ENCODE measurements at regions not wholly inside any gene's neighbourhood (a gene's known extent, or its start where the extent isn't known, plus 50 kb on each side); places are given as distances from the start of the nearest gene placed in this dataset.

DNA sequence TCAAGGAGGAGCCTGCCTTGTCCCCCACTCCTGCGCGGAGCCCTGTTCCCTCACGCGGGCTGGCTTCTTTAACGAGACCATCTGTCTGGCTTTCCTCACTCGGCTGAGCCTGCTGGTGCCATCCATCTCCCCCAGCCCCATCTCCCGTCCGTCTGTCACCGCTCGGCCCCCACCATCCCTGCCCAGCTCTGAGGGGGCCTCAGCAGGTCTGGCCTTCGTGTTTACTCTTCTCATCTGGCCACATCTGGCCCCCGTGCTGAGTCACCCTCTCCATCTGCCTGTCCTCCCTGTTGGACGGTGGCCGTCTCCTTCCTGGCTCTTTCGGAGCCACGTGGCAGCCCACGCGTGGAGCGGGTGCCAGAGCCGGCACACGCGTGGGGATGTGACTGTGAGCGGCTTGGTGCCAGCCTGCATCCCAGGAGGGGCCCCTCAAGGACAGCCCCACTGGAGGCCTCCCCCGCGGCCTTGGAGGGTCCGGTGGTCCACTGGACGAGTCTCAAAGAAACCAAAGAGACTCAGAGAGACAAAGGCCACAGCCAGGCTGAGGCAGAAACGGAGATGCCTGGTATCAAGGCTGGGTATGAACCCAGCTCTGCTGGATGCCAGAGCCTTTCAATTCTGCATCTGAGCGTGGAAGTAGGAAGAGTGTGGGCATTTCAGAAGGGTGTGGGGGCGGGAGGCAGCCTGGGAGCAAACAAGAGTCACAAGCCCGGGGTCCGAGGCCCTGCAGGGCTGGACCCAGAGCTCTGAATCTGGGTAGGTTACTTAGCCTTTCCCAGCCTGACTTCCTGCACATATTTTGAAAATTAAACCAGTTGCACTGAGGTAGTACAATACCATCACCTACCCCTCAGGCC lies 76.7 kb upstream of the UNC5A start:
- no peak for DNase-seq (ENCODE audit: low read depth in 4 of 4, low spot score in 3 of 4)

DNA sequence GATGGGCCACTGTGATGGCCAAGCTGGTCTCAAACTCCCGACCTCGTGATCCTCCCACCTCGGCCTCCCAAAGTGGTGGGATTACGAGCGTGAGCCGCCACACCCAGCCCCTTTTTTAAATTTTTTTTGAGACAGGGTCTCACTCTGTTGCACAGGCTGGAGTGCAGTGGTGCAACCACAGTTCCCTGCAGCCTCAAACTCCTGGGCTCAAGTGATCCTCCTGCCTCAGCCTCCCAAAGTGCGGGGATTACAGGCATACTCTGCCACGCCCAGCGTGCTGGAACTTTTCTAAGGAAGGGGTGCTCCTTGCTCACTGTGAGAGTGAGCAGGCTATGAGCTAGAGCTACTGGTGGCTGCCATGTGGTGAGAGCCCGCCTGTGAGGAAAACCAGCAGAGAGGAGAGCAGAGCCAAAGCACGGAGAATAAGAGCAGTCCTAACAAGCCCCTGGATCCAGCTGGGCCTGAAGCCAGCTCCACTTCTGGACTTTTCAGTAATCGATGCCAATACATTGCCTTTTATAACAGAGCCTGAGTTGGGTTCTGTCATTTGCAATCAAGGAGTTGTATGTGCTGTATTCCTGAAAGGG lies 75.5 kb upstream of the UNC5A start:
- no peak for DNase-seq (ENCODE audit: low read depth in 4 of 4, low spot score in 3 of 4)

DNA sequence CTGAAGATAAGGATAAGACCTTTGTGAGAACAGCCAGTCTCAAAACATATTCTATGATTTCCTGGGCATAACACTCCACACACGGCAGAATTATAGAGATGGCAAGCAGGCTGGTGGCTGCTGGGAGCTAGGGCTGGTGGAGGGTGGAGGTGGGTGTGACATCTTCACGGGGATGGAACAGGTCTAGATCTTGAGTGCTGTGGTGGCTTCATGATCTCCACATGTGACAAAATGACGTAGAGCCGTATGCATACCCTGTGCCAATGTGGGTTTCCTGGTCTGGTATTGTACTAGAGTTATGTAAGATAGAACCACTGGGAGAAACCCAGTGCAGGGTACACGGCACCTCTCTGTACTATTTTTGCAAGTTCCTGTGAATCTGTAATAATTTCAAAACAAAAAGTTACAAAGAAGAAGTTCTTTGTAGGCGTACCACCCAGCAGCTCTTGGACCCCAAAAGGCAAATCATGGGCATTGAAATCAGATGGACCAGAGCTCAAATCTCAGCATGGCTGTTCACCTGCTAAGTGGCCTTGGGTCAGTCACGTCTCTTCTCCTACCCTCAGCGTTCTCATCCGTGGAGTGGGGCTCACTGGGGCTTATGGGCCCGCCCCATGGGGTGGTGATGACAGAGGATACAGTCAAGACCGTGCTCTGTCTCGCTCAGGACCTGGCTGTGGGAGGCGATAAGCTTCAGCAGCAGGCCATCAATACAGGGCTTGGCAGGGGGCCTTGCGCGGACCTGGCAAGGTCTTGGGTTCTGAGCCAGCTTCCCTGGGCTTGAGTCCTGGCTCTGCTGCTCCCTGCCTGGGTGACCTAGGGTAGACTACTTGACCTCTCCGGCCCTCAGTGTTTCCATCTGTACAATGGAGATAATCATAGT lies 74.7 kb upstream of the UNC5A start:
- no peak for DNase-seq (ENCODE audit: low read depth in 4 of 4, low spot score in 3 of 4)

DNA sequence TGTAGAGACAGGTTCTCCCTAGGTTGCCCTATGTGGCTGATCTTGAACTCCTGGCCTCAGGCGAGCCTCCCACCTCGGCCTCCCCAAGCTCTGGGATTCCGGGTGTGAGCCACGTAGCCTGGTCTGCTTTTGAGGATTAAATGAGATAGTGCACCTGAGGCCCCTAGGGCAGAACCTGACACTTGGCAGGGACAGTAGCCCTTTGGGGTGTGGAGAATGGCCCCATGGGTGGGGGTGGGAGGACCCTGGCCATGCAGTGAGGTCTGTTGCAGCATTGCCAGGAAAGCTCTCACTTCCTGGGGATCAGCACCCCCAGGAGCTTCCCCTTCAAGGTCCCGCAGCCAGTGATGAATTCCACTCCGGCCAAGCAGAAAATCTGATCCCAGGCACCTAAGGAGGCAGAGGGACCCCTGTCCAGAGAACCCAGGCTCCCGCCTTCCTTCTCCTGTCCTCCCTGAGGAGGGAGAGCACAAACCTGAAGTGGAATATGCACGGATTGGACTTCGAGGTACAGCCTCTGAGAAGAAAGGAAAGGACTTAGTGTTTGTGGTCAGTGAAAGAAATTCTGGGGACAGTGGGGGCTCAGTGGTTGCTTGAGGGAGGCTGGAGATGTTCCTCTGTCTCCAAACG lies 73.9 kb upstream of the UNC5A start:
- DNase-seq (ENCODE audit: low read depth in 4 of 4, low spot score in 3 of 4): no peak

DNA sequence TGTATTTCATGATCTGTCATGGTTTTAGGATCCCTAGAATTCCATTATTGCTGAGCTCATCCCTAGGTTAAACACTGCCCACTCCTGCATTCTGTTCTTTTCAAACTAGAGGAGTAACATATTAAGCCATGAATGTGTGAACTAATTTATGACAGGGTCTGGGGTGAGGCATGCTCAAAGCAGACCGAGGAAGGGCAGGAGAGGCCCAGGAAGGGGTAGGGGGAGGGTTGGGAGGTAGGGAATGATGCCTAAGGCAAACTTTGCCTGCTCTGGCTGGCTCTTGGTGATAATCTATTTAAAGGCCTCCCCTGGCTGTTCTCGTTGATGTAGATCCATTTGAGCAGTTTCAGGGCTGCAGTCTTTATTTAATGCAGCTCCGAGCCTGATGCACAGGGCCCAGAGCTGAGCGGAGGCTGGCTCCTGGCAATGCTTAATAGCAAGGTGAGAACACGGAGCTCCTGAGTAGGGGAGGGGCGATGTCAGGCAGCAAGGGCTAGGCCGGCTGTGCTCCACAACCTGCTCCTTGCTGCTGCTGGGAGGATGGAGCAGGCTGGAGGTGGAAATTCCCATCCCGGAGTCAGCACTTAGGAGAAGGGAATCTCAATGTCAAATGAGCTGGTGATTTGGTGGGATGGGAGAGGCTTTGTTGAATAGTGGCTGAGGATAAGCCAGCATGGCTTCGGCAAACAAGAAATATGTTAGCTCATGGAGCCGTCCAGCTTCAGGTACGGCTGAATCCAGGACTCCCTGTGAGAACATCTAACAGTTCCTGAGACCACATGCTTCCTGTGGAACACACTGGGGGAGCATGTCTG lies 73.2 kb upstream of the UNC5A start:
- DNase-seq (ENCODE audit: low read depth in 4 of 4, low spot score in 3 of 4): peak in 1 of 4 donors; percentile 34

DNA sequence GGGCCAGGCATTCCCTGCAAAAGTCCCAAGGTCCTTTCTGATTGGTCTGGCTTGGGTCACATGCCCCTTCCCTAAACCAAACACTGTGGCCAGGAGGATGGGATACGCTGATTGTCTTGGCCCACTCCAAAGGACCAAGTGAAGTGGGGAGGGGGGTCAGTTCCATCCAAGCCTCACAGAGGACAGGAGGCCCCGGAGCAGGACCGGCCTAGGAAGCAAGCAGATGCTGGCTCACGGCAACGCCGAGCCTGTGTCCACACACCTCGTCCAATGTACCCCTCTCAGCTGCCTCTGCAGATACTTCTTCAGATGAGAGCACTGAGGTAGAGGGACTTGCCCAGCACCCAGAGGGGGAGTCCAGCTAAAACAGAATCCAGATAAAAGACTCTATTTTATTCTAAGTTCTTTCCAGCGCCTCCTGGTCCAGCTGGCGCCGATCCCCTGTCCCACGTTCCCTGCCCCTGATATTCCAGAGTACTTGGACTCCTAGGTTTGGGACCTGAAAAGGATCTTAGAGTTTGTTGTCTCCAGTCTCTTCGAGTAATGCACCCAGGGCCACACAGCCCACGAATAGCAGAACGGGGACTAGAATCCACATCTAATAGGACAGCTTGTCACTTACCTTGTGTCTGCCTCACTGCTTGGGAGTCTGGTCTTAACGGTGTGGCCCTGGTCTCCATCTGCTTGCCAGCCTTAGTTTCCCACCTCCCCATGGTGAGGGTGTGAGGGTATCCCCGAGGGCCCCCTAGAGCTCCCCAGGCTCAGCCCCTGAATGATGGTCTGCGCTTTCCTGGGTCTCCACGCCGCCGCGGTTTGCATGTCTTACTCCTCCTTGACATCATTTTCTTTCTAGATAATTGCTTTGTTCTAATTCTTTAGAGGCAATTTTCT lies 72.4 kb upstream of the UNC5A start:
- DNase-seq (ENCODE audit: low read depth in 4 of 4, low spot score in 3 of 4): no peak

DNA sequence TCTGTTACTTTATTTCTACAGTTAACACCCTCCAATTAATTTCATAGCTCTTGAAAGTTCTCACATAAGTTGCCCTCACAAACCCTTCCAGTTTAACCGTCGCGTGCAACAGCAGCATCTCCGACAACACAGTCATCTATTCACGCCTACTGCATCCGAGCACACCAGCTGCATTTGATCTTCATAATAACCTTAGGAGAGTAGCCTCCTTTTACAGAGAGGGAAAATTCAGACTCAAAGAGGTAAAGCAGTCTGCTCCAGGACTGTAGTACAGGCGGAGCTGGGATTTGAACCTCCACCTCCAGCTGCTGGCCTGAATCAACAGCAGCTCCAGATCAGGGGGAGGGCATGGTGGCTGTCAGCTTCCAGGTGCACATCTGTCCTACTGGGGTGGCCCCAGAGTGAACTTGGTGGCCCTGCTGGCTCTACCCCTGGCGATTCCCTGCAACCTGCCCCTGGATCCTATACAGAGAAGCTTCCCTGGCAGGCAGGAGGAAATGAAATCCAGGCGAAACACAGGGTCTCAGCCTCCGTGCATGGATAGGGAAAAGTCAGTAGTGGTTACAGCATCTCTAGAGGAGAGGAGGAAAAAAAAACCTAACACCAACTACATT lies 71.6 kb upstream of the UNC5A start:
- no peak for DNase-seq (ENCODE audit: low read depth in 4 of 4, low spot score in 3 of 4)

DNA sequence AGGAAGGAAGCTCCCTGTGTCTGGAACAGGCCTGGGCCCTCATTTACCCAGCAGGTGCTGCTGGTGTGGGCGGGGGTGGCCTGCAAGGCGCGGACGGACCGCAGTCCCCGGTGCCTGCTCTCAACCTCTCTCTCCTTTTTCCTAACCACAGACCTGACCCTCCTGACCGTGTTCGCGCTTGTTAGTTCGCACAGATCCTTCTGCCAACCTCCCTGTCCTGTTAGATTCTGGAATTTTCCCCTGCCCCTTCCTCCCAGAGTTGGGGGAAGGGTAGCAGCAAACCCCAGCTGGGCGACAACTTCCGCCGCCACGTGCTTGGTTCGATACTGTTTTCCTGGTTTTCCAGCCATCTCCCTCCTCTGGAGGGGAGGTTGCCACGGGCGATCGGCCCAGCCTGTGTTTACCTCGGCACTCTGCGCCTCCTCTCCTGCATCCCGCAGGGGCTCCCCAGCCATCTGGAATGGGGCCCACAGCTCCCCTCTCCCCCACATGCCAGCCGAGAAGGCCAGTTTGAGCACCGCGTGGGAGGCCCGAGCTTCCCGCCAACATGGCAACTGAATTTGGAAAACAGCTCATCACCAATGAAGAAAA lies 70.8 kb upstream of the UNC5A start:
- no peak for DNase-seq (ENCODE audit: low read depth in 4 of 4, low spot score in 3 of 4)

DNA sequence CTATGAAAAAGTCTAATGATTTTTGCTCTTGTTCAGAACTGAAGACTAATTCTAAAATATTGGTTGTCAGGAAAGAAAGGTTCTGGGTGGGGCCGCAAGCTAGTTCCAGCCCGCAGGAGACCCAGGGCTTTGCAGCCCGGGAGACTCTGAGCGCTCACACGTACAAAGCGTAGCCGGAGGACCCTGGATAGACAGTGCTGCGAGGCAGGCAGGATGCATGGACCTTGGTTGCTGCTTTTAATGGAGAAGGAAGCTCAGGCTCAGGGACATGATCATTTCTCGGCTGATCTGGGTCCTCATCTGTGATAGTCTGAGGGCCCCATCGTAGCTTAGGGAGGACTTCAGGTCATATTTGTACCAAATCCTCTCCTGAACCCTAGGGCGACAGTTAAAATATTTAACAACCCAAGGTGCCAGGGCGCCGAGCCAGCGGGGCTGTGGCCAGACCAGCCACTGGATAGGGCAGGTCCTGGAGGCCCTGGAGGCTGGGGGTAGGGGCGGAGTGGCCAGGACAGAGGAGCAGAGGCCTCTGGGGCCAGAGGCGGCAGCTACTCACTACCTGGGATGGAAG lies 70.1 kb upstream of the UNC5A start:
- DNase-seq (ENCODE audit: low read depth in 4 of 4, low spot score in 3 of 4): no peak

DNA sequence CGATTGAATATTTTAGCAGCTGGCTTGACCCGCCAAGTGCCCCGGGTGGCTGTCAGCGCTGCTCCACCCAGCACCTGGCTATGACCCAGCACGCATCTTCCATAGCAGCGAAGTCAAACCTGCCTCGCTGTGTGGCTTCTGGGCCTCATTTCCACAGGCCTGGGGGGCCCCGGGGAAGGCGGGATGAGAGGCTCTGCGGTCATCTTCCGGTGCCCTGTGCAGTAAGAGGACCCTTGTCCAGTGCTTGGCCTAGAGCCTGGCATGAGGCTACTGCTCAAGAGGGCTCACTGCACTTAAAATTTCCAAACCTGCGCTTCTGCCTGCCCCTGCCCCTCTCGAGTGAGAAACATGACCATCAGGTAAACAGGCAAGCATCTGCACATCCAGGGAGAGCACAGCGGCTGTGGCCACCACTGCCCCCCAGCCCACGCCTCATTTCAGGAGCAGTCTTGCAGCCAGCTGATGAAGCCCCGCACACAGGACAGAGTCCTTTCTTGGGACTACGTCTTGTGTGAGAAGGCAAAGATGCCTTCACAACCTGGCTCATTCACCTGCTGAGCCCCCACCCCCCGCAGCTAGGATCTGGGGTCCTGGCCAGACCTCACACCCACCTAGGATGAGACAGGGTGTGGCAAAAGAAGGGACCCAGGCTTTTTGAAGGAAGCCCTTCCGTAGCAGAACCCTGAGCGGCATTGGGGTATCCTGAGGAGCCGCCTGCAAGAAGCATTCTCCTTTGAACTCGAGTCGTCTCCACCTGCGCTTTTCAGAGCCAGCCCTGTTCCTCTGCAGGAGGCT lies 69.5 kb upstream of the UNC5A start:
- DNase-seq (ENCODE audit: low read depth in 4 of 4, low spot score in 3 of 4): no peak

DNA sequence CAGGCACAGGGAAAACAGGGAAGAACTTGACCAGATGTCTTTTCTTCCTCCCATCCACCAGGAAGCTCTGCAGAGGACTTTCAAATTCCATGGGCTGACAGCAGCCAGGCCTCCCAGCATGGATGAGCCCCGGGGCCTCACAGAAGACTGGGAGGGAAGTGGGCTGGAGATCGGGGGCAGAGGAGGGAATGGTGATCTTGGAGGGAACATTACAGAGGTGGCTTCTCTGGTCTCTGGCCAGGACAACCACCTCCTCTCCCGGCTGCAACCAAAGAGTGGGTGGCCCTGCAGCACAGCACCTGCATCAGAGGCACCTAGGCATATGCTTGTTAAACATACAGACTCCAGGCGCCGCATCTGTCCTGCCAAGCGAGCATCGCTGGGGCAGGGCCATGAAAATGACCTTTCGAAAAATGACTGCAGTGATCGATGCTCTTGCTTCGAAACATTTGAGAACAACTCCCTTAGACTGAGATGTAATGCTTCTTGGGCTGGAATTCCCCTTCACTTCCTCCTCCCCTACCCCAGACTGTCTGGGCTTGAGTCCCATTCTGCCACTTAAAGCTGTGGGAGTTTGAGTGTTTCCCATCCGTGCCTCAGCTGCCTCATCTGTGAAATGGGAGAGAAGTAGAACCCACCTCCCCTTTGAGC lies 68.7 kb upstream of the UNC5A start:
- no peak for DNase-seq (ENCODE audit: low read depth in 4 of 4, low spot score in 3 of 4)

DNA sequence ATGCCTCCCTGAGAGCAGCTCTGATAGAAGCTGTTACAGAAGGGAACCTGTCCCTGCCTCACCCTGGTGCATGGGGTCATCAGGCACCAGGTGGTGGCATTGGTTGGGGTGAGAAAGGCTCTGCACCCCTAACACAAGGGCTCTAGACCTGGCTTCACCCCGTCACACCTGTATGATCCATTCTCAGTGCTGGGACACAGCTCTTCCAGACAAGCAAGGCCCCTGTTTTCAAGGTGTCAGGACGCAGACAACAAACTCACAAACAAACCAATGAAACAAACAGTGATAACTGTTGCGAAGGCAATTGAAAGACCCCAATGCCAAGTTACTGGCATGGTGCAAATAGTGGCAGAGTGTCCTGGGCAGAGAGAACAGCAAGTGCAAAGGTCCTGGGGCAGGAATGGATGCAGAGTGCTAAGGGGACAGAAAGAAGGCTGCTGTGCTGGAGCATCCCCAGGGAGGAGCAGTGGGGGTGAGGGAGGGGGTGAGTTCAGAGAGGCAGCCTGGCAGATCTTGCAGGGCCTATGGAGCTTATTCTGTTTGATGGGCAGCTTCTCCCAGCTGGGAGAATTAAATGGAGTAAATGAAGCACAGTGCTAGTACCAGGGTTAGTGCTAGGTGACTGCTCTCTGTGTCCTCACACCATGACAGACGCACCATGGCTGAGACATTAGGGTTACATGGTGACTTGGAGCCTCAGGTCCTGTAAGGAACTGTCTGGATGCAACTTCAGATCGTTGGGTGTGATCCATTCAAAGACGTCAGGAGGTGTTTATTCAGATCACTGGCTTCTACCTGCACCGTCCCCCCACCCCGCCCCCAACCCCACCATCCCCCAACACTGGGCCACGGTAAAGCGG lies 67.9 kb upstream of the UNC5A start:
- no peak for DNase-seq (ENCODE audit: low read depth in 4 of 4, low spot score in 3 of 4)

DNA sequence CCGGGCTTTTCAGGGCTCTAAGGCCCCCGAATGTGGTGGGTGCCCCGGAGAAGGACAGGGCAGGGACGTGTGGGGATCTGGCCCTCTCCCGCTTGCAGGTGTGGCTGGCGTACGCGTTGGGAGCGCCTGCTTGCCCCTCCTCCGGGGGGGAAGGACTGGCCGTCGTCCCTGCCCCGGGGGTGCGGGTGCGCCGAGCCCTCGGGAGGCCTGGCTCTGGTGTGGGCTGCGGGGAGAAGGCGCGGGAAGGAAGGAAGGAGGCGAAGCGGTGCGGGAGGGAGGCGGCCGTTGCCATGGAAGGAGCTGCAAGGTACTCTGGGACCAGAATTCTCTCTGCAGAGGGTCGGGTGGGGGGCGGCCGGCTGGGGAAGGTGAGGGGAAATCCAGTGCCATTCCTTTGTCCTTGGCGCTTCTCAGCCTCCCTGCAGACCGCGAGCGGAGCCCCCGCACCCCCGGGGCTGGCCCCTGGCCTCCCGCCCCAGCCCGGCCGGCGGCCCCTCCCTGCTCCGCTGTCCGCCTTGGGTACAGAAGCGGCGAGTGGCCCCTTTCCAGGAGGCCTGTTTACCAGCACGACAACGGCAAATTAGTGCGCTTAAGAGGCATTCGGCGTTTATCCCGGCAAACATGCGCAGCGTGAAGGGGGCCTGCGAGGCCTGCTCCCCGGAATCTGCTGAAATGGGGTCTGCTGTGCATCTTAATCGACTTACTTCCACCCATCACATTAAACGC lies 67.1 kb upstream of the UNC5A start:
- DNase-seq (ENCODE audit: low read depth in 4 of 4, low spot score in 3 of 4): no peak

DNA sequence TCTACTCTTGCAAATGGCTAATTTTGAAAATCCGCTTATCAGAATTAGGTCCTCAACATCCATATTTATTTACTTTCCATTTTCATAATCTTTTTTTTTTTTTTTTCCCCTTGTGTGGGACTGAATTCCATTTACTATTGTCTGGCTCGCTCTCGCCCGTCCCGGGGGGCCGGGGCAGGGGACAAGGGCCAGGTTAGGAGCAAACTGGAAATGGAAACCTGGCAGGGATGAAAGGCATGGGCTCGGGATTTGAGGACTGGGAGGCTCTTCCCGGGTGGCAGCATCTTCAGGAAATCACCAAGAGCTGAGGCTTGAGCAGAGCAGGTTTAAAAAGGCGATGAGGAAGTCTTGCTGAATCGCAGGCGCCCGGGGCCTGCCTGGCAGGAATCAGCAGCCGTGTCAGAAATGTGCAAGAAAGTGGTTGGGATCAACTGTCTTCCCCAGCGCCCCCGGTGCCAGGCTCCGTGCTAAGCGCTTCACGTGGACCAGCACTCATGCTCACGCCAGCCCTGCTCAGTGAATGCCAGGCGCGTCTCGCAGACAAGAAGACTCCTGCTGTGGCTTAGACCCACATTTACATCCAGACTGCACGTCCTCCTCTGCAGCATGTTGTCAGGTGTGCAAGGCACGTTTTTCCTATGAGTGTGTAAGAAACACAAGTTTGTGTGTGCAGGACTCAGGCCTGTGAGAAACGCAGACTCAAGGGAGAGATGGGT lies 66.3 kb upstream of the UNC5A start:
- DNase-seq (ENCODE audit: low read depth in 4 of 4, low spot score in 3 of 4): no peak

All from left renal pelvis (tissue), 4 donors.